Hematopoietic multipotent progenitor cell treated with erythropoietin and hydrocortisone succinate and interleukin-3 and kit ligand, for 4 days (in vitro differentiated cells): ENCODE measurements at regions not wholly inside any gene's neighbourhood (a gene's known extent, or its start where the extent isn't known, plus 50 kb on each side); places are given as distances from the start of the nearest gene placed in this dataset.

Source experiments
- DNase-seq: peaks from one replicate; pipeline ENCODE4 v3.0.0-alpha.2; 2015

DNA sequence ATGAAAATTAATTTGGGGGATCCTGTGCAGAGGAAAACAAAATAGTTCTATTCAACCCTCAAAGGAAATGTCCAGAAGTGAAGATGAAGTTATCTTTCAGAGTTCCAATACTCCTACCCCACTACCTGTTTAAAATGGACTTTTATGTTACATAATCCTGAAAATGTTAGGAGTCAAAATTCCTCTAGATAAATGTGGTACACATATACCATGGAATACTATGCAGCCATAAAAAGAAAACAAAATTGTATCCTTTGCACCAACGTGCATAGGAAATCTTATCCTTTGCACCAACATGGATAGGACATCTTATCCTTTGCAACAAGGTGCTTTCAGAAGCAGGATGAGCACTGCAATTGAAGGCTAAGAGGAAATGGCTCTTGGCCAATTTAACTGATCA, 245.2 kb downstream of the LTN1 start:
- no peak for DNase-seq

GRCh38 chr21:28746166-28746565, 246.5 kb downstream of the LTN1 start:
- DNase-seq = no peak

- DNase-seq = peak; percentile 90
Observed at GRCh38 chr21:28745131-28746016, 247.3 kb downstream of the LTN1 start.

DNA sequence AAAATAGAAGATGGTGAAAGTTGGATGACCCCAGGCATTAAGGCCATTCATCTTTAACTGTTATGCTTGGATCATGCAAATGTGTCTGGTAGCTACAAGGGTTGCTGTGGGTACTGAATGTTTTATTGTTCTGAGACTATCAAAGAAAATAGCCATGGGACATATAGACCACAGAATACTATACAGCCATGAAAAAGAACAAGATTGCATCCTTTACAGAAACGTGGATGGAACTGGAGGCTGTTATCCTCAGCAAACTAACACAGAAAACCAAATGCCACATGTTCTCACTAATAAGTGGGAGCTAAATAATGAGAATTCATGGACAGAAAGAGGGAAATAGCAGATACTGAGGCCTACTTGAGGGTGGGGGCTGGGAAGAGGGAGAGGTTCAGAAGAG, 249.0 kb downstream of the LTN1 start:
- DNase-seq = no peak

- peak; percentile 70 for DNase-seq
Observed at GRCh38 chr21:28742527-28742926, 250.2 kb downstream of the LTN1 start.

GRCh38 chr21:28740125-28740524, 252.6 kb downstream of the LTN1 start:
- DNase-seq = no peak

DNA sequence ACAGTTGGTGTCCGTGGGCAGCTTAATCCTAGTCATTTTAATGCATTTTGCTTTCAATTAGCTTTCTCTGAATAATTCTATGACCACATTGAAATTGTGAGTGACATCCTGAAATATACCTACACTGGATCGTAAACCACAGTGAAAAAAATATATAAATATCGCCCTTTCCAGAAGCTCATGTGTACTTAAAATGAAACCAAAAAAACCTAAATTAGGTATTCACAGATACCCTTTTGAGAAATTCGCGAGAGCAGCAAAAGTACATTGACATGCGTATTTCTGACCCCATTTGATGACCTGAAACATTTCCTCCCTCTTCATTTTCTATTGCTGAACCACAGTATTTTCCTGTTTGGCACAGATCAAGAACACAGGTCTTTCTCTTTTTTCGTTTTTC, 253.8 kb downstream of the LTN1 start:
- no peak for DNase-seq

- no peak for DNase-seq
Observed at GRCh38 chr21:28738420-28738704, 254.3 kb downstream of the LTN1 start.

DNA sequence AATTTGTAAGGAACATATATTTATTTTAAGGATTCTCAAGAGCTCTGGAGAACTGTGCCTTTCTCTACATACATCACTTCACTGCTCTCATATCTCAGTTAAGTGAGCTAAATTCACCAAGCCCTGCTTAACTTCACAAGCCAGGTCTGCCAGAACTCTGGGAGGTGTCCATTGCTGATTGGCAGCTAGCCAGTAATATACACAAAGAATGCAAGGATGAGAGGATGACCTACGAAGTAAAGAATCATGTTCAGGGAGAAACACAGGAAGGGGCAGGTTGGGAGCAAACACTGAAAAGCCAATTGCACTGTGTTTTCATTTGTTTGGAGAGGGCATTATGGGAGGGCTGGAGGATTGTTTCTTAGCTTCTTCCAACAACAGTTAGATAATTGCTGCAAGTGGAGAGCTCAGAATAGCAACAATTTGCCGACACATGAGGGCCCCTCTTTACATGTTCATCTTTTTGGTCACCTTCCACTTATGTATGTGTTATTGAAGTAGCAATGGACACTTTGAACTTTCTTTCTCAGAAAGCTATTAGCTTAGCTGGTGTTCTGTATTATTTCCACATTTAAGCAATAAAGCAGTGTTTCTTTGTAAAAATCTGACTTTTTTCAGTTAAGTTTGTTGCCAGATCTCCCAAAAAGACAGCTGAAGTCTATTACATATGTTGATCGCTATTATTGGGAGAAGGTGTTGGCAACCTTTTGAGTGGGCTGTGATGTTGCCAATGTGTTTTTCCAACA, 254.8 kb downstream of the LTN1 start:
- peak; percentile 31 for DNase-seq

DNA sequence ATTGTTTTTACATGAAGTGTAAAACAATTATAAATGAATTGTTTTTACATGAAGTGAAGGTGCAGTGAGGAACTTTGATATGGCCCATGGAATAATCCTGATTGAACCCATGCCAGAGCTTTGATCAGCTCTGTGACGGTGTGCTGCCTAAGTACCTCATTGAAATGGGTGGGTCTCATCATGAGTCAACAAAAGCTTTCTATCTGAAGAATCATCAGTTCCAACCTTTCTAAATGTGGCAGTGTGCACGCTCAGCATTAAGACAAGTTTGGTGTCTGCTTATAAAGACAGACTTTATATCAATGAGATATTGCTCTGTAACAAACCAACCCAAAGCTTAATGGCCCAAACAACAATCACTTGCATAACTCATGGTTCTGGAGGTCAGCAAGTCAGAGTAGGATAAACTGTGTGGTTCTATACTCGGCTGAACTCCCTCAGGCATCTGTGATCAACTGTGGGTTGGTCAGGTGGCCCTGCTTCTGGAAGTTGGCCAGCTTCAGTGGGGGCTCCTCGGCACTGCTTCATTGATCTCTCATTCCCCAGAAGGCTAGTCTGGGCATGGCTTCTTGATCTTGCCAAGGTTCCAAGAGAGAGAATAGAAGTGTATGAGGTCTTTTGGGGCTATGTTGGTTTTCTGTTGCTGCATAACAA, 258.0 kb downstream of the LTN1 start:
- no peak for DNase-seq

DNA sequence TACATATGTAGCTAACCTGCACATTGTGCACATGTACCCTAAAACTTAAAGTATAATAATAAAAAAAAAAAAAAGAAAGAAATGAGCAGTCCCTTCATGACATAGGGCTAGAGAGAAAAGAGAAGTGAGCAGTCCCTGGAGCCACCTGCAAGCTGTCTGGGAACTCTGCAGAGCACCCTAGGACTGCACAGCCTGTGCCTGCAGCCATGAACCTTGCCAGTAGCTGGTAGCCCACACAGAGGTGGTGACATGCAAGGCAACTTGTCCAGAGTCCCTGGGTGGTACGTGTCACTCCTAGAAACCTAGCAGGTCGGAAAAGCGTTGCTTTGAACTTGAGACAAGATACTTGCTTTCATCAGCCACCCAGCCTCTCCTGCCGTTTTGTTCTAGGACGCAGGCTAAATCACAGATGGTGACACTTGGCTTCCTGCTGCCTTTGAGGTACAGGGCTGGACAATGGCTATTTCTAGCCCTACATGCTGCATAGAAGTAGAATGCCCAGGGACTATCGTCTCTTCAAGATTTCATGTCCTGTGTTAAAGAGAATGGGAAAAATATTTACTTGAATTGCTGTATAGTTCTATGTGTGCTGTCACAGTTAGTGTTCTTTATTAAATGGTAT, 260.9 kb downstream of the LTN1 start:
- DNase-seq = no peak

DNA sequence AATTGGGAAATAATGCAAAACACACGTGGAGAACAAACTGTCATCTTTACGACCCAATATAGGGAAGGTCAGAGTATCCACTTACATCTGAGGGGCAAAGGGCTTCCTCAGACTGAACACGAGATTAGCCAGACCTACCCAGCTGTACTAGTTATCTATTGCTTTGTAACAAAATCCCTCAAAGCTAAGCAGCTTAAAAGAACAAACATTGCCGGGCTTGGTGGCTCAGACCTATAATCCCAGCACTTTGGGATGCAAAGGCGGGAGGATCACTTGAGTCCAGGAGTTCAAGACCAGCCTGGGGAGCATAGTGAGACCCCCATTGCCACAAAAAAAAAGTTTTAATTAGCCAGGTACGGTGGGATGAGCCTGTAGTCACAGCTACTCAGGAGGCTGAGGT, 262.8 kb downstream of the LTN1 start:
- DNase-seq = no peak

GRCh38 chr21:28727809-28728208, 264.9 kb downstream of the LTN1 start:
- DNase-seq = no peak

- no peak for DNase-seq
Observed at GRCh38 chr21:28725396-28725795, 267.3 kb downstream of the LTN1 start.

- no peak for DNase-seq
Observed at GRCh38 chr21:28723646-28724045, 269.0 kb downstream of the LTN1 start.

- no peak for DNase-seq
Observed at GRCh38 chr21:28719723-28720122, 273.0 kb downstream of the LTN1 start.

- no peak for DNase-seq
Observed at GRCh38 chr21:28714777-28715464, 277.8 kb downstream of the LTN1 start.

DNA sequence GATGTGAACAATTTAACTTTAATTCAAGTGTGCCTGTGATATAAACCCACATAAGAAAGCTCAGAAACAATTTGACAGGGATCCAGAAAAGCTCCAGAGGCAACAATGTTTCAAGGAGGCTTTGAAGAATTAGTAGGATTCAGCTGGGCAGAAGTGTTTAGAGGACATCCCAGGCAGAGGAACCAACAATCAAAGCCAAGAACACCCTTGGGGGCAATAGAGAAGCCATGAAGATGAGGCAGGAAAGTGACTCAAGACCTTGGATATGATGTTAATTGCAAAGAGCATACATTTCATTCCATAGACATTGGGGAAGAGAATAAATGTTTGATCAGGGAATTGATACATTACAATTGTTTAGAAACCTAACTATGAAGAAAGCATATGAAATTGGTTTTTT, 280.3 kb downstream of the LTN1 start:
- no peak for DNase-seq

GRCh38 chr21:28705616-28706015, 287.1 kb downstream of the LTN1 start:
- no peak for DNase-seq

DNA sequence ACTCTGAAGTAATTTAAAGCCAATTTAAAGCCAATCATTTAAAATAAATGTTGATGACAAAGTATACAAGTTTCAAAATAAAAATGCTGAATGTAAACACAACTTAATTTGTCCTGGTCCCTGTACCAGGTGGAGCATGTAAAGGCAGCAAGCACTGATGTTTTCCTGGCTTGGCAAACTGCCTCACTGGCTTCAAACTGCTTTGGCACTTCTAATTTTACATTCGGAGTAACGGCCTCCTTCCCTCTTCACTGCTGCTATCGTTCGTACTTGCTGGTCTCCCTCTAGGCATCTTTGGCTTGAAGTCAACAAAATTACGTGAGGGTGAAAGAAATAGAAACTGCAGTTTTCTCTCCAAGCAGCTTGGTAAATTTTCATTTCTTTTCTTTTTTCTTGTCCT, 287.9 kb downstream of the LTN1 start:
- no peak for DNase-seq

GRCh38 chr21:28703861-28704260, 288.8 kb downstream of the LTN1 start:
- DNase-seq = no peak

DNA sequence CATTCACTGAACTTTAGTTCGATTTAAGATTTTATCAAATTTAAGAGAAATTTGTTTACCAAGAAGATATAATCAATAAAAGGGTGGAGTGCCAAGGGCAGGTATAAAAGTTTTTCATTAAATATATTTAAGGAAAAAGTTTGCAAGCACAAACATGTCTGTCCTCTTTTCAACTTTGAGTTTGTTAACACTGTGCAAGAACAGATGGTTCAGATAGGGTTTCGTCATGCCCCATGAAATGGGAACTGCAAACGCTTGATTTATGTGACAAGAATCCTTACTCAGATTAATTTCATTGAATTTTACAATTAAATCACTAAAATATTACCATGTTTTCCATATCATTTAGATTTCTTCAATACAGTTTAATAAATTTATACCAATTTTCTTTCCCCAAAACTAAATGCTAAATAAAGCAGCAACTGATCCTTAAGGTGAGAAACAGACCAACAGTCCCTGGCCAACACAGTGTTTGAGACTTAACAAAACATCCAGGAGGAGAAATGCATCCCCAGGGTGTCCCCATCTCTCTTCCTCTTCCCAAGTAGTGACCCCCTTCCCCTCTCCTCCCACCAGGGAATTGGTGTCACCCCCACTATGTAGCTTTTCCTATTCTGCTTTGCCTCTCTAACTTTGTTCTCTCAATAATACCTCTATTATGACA, 292.9 kb downstream of the LTN1 start:
- peak; percentile 59 for DNase-seq
